Body of pancreas (tissue), 4 donors: ENCODE measurements at regions not wholly inside any gene's neighbourhood (a gene's known extent, or its start where the extent isn't known, plus 50 kb on each side); places are given as distances from the start of the nearest gene placed in this dataset.

ENCODE experiments used
- CTCF ChIP-seq, 7 experiments: fragments of 450-650 bp in 4 of 7; fragments of 200-600 bp in 3 of 7; sonication (generic) in 3 of 7; IDR thresholded peaks; one replicate each; pipeline ENCODE4 v1.5.1; 2016 to 2019; ENCODE audit warnings: antibody characterized with exemption in 7 of 7
- POLR2A ChIP-seq, 3 donors: fragments of 450-650 bp; IDR thresholded peaks; one replicate each; pipeline ENCODE4 v1.6.1; 2016; ENCODE audit warnings: antibody characterized with exemption in 3 of 3, mild to moderate bottlenecking in 2 of 3

GRCh38 chr12:126869644-126870043 lies 1397.3 kb upstream of the TMEM132C start:
- TF ChIP-seq POLR2A (IDR thresholded peaks at IDR 0.05) (no peak), CTCF (IDR thresholded peaks at IDR 0.05) (no peak)
